Upper lobe of left lung (tissue), 6 donors: ENCODE measurements at regions not wholly inside any gene's neighbourhood (a gene's known extent, or its start where the extent isn't known, plus 50 kb on each side); places are given as distances from the start of the nearest gene placed in this dataset.

Source experiments
- ATAC-seq, 2 donors: fragments of 200-7000 bp; cut with Tn5 transposase; one replicate each; pipeline ENCODE4 v1.9.1; 2022; ENCODE audit warnings: mild to moderate bottlenecking in 2 of 2, moderate library complexity in 2 of 2; ENCODE audit not compliant: low FRiP score in 2 of 2
- DNase-seq, 2 donors: peaks; one replicate each; pipeline ENCODE4 v3.0.0-alpha.2; 2019 to 2020
- H3K27ac ChIP-seq, 4 donors: fragments of 200-600 bp; sonication (generic); one replicate each; pipeline ENCODE4 v1.5.1; 2016 to 2019
- H3K27me3 ChIP-seq, 4 donors: fragments of 200-600 bp; sonication (generic); one replicate each; pipeline ENCODE4 v1.5.1; 2017 to 2019
- H3K36me3 ChIP-seq, 4 donors: fragments of 200-600 bp; sonication (generic); one replicate each; pipeline ENCODE4 v1.5.1; 2016 to 2019
- H3K4me1 ChIP-seq, 4 donors: fragments of 200-600 bp; sonication (generic); one replicate each; pipeline ENCODE4 v1.5.1; 2018 to 2019
- H3K4me3 ChIP-seq, 4 donors: fragments of 200-600 bp; sonication (generic); one replicate each; pipeline ENCODE4 v1.5.1; 2017 to 2019; ENCODE audit warnings: mild to moderate bottlenecking in 2 of 4, moderate library complexity in 1 of 4
- H3K9me3 ChIP-seq, 4 donors: fragments of 200-600 bp; sonication (generic); one replicate each; pipeline ENCODE4 v1.5.1; 2018 to 2019
- CTCF ChIP-seq, 6 experiments: fragments of 450-650 bp in 4 of 6; fragments of 200-600 bp in 2 of 6; sonication (generic) in 2 of 6; IDR thresholded peaks; one replicate each; pipeline ENCODE4 v1.5.1; 2016 to 2019; ENCODE audit warnings: antibody characterized with exemption in 6 of 6
- EP300 ChIP-seq, 4 donors: sonication (generic); formaldehyde crosslinking; IDR thresholded peaks; one replicate each; pipeline ENCODE4 v1.5.1; 2017; ENCODE audit warnings: antibody characterized with exemption in 4 of 4, control low read depth in 2 of 4
- POLR2A ChIP-seq, 4 donors: fragments of 450-650 bp; IDR thresholded peaks; one replicate each; pipeline ENCODE4 v1.5.1; 2016 to 2017; ENCODE audit warnings: antibody characterized with exemption in 4 of 4, mild to moderate bottlenecking in 2 of 4
- POLR2AphosphoS5 ChIP-seq, 2 donors: sonication (generic); formaldehyde crosslinking; IDR thresholded peaks; one replicate each; pipeline ENCODE4 v1.5.1; 2017; ENCODE audit warnings: antibody characterized with exemption in 2 of 2
- WGBS, 2 donors: methylation state at CpG; one replicate each; pipeline ENCODE4 v1.1.5; 2017 to 2018; 5-methylcytosine and 5-hydroxymethylcytosine counted together
- donor health status: DM: no; HTN: no; CAD: no; lungs with moderate emphysema.
- donor health status: DM: no; HTN: yes; CAD: no; lungs with severe emphysema.

GRCh38 chr2:118535171-118535817 is 312.2 kb downstream of the EN1 start:
- TF ChIP-seq CTCF (IDR thresholded peaks at IDR 0.05): no peak
- no peak for TF ChIP-seq POLR2A (IDR thresholded peaks at IDR 0.05)
- TF ChIP-seq POLR2AphosphoS5 (IDR thresholded peaks at IDR 0.05): no peak
- TF ChIP-seq EP300 (IDR thresholded peaks at IDR 0.05): no peak
- Histone ChIP-seq H3K27me3 (no peaks in the 10 kb centered on the region), H3K9me3 (no peaks in the 10 kb centered on the region), H3K4me1 (no peaks in the 10 kb centered on the region), H3K36me3 (no peaks in the 10 kb centered on the region), H3K4me3 (no peak overlapping the region), H3K27ac (no peak overlapping the region)
- WGBS, 2 donors: 51 to 74% methylated on average over 7 of the region's 7 CpGs
- no peak for ATAC-seq
- no peak for DNase-seq

GRCh38 chr2:118530976-118531375 is 316.5 kb downstream of the EN1 start:
- ATAC-seq (no peak), DNase-seq (no peak)
- WGBS, 2 donors: 60 to 71% methylated on average over 6 of the region's 6 CpGs
- H3K4me1 ChIP-seq: no peaks in the 10 kb centered on the region
- H3K27ac ChIP-seq: no peak overlapping the region
- no peaks in the 10 kb centered on the region for H3K9me3 ChIP-seq
- H3K4me3 ChIP-seq: no peak overlapping the region
- TF ChIP-seq CTCF (IDR thresholded peaks at IDR 0.05): no peak
- TF ChIP-seq POLR2AphosphoS5 (IDR thresholded peaks at IDR 0.05): no peak
- no peak for TF ChIP-seq POLR2A (IDR thresholded peaks at IDR 0.05)
- no peak for TF ChIP-seq EP300 (IDR thresholded peaks at IDR 0.05)
- H3K36me3 ChIP-seq: no peaks in the 10 kb centered on the region
- H3K27me3 ChIP-seq: no peaks in the 10 kb centered on the region

GRCh38 chr2:118529908-118530599 is 317.4 kb downstream of the EN1 start:
- no peak for TF ChIP-seq EP300 (IDR thresholded peaks at IDR 0.05)
- TF ChIP-seq CTCF (IDR thresholded peaks at IDR 0.05): no peak
- no peak for TF ChIP-seq POLR2A (IDR thresholded peaks at IDR 0.05)
- no peak for TF ChIP-seq POLR2AphosphoS5 (IDR thresholded peaks at IDR 0.05)
- ATAC-seq: no peak
- H3K4me3 ChIP-seq: no peak overlapping the region

GRCh38 chr2:118527571-118527970 is 319.9 kb downstream of the EN1 start:
- H3K4me3 ChIP-seq: no peak overlapping the region
- WGBS, 2 donors: 66 to 67% methylated on average over 4 of the region's 4 CpGs

More at GRCh38 chr2:118529908-118530599, 317.4 kb downstream of the EN1 start:
- Histone ChIP-seq H3K9me3 (no peaks in the 10 kb centered on the region), H3K27me3 (no peaks in the 10 kb centered on the region), H3K4me1 (no peaks in the 10 kb centered on the region), H3K27ac (no peak overlapping the region), H3K36me3 (no peaks in the 10 kb centered on the region)
- DNase-seq: no peak
- WGBS, 2 donors: 12 to 23% methylated on average over 5 of the region's 5 CpGs

More at GRCh38 chr2:118527571-118527970, 319.9 kb downstream of the EN1 start:
- no peak for DNase-seq
- no peak for ATAC-seq
- TF ChIP-seq CTCF (IDR thresholded peaks at IDR 0.05) (no peak), POLR2A (IDR thresholded peaks at IDR 0.05) (no peak), EP300 (IDR thresholded peaks at IDR 0.05) (no peak), POLR2AphosphoS5 (IDR thresholded peaks at IDR 0.05) (no peak)
- Histone ChIP-seq H3K9me3 (no peaks in the 10 kb centered on the region), H3K27ac (no peak overlapping the region), H3K36me3 (no peaks in the 10 kb centered on the region), H3K4me1 (no peaks in the 10 kb centered on the region), H3K27me3 (no peaks in the 10 kb centered on the region)
